ENCODE measurements at regions not wholly inside any gene's neighbourhood (a gene's known extent, or its start where the extent isn't known, plus 50 kb on each side); places are given as distances from the start of the nearest gene placed in this dataset.
"Not testable (repeated sequence)": the region's sequence is repeated elsewhere in the genome, so short reads cannot be mapped to it uniquely, and the experiment has no call there.

DNA sequence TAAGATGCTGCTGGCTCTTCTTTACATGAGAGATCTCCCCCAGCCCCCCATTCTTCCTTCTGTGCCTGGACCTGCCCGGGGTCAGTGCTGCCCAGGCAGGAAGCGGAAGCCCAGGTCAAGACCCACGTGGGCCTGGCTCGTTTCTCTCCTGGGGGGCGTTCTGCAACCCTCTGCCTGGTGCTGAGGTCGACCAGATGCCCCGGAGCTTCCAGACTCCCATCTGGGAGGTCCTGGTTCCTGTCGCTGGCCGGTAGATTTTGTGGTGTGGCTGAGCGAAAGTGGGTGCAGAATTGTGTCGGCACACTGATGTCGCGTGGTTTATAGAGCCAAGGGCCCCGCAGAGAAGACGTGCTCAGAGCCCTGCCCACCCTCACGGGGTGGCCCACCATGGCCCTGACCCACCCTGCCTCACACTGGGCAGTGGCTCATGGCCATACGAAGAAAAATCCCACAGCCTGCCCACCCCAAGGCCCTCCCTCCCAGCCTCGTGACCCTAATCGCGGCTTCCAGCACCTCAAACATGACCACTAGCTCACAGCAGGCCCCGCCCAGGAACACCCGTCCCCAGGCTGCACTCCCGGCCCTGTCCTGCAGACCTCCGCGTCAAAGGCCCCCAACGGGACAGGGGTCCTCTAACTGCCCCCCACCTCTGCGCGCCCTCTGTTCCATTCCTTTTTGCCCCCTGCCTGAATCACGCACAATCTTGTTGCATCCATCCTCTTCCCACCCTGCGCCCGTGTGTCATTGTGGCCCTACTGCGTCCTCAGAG lies 443.2 kb upstream of the ZNF722 start:
- DNase-seq (ENCODE audit: low read depth in 1 of 2, low spot score in 1 of 2); in situ Hi-C loops (cut with HindIII; ENCODE audit: low pct_unique_long_range_greater_than_20kb, low sequenced_read_pairs): not testable (repeated sequence)

GRCh38 chr7:63556223-63556622 lies 442.4 kb upstream of the ZNF722 start:
- DNase-seq (ENCODE audit: low read depth in 1 of 2, low spot score in 1 of 2); in situ Hi-C loops (cut with HindIII; ENCODE audit: low pct_unique_long_range_greater_than_20kb, low sequenced_read_pairs): not testable (repeated sequence)

DNA sequence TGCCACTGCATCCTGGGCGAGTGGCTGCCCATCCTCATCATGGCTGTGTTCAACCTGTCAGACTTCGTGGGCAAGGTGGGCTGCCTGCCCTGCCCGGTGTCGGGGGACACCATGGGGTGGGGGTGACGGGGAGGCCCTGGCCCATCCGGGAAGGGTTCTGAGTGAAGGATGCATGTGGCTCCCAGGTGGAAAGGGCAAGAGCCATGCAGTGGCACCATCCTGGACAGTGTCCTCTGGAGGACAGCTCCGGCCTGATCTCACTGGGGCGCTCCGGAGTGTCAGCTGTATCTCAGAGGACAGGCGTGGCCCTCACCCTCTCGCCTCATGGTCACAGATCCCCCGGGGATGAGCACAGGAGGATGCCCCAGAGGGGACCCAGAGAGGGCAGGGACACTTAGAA lies 439.6 kb upstream of the ZNF722 start:
- in situ Hi-C loops (cut with HindIII; ENCODE audit: low pct_unique_long_range_greater_than_20kb, low sequenced_read_pairs); DNase-seq (ENCODE audit: low read depth in 1 of 2, low spot score in 1 of 2): not testable (repeated sequence)

DNA sequence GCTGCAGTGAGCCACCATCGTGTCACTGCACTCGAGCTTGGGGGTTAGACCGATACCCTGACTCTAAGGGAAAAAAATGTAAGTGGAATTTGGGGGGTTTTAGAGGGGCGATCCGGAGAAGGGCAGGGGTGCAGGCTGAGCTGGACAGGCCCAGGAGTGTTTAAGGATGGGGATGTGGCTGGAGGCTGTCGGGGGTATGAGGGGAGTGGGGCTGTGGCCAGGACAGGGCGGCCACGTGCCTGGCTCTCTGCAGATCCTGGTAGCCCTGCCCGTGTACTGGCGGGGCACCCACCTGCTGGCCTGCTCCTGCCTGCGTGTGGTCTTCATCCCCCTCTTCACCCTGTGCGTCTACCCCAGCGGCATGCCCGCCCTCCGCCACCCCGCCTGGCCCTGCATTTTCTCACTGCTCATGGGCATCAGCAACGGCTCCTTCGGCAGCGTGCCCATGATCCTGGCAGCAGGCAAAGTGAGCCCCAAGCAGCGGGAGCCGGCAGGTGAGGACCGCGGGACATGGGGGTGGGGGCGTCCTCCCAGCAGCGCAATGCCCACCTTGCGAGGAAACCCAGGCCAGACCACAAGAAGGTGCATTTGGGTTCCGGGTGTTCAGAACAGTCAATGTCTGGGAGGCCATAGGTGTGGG lies 438.7 kb upstream of the ZNF722 start:
- peak in 1 of 2 experiments; percentile 2 for DNase-seq (ENCODE audit: low read depth in 1 of 2, low spot score in 1 of 2)
- in situ Hi-C loops (cut with HindIII; ENCODE audit: low pct_unique_long_range_greater_than_20kb, low sequenced_read_pairs): not testable (repeated sequence)

DNA sequence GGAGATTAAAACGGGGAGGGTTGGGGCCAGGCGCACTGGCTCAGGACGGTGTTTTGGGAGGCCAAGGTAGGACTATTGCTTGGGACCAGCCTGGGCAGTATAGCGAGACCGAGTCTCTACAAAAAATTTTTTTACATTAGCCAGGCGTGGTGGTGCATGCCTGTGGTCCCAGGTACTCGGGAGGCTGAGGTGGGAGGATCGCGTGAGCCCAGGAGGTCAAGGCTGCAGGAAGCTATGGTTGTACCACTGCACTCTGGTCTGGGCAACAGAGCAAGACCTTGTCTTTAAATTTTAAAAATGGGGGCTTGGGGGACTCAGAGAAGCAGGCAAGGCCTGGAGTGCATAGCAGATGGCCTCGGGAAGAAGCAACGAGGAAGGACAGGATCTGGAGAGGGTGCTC lies 436.7 kb upstream of the ZNF722 start:
- DNase-seq (ENCODE audit: low read depth in 1 of 2, low spot score in 1 of 2); in situ Hi-C loops (cut with HindIII; ENCODE audit: low pct_unique_long_range_greater_than_20kb, low sequenced_read_pairs): not testable (repeated sequence)

DNA sequence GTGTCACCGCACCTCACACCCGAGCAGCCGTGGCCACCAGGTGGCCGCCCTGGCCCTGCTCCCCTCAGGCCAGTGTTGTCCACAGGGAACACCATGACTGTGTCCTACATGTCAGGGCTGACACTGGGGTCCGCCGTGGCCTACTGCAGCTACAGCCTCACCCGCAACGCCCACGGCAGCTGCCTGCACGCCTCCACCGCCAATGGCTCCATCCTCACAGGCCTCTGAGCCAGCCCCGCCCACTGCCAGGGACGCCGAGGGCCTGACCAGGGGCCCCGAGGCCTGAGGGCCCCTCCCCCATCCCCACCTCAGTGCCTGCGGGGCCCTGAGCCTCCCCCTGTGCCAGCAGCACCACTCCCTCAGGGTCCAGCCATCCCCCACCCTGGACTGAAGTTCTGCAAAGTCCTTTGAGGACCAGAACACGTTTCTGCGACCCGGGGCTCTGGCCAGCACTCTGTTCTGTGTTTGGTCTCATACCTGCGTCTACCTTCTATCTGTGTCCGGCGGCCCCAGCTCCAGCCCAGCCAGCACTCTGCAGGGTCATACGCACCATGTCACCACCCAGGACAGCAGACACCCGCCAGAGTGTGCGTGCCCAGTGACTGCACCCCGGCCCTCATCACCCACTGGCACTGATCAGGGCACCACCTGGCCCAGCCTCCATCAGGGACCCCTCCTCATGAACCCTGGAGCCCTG lies 436.1 kb upstream of the ZNF722 start:
- DNase-seq (ENCODE audit: low read depth in 1 of 2, low spot score in 1 of 2); in situ Hi-C loops (cut with HindIII; ENCODE audit: low pct_unique_long_range_greater_than_20kb, low sequenced_read_pairs): not testable (repeated sequence)

DNA sequence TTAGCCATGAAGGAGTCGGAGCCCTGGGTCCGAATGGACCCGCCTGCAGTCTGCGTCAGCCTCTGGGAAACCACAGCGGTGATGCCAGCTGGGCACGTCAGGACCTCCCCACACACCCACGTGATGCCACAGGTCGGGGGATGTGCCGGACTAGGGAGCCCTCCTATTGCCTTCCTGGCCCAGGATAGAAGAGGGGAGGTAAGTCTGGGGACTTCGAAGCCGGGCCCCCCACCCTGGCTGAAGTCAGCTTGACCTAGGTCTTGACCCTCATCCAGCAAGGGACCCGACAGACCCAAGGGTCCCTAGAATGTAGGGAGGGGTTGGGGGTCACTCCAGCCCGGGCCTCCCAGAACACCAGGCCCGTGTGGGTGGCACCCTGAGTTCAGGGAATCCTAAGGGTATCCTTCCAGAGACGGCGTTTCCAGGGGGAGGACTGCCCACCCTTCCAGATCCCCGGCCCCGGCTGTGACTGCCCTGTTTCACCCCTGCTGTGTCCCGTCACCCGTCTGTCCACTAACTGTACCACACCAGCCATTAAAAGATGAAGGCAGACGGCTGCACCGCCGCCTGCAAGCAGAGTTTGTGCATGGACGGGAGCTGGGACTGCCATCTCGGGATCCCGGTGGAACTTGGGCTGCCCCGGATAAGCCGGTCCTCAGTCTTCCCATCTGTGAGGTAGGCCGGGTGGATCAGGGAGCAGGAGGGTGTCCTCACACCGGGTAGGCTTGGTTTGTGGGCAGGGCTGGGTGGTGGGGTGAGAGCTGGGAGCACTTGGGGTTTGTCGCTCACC lies 435.3 kb upstream of the ZNF722 start:
- DNase-seq (ENCODE audit: low read depth in 1 of 2, low spot score in 1 of 2); in situ Hi-C loops (cut with HindIII; ENCODE audit: low pct_unique_long_range_greater_than_20kb, low sequenced_read_pairs): not testable (repeated sequence)

- in situ Hi-C loops (cut with HindIII; ENCODE audit: low pct_unique_long_range_greater_than_20kb, low sequenced_read_pairs); DNase-seq (ENCODE audit: low read depth in 1 of 2, low spot score in 1 of 2): not testable (repeated sequence)
Measured at GRCh38 chr7:63564882-63565281, 433.8 kb upstream of the ZNF722 start.

DNA sequence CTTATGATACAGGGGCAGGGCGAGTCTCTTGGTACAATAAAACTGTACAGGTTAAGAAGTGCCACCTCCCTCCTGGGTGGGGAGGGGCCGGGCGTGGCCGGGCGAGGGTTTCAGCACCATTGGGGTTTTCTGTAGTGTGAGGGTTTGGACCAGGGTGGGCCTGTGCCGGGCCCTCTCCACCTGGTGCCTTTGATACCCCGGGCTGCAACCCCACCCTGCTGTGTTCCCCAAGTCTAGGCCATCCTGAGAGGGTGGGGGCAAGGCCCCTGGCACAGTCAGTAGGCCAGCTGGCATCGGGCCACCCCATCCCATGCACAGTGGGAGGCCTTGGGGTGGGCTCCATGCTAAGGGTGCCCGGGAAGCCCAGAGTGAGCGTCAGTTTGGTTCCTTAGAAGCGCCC lies 431.8 kb upstream of the ZNF722 start:
- DNase-seq (ENCODE audit: low read depth in 1 of 2, low spot score in 1 of 2); in situ Hi-C loops (cut with HindIII; ENCODE audit: low pct_unique_long_range_greater_than_20kb, low sequenced_read_pairs): not testable (repeated sequence)

DNA sequence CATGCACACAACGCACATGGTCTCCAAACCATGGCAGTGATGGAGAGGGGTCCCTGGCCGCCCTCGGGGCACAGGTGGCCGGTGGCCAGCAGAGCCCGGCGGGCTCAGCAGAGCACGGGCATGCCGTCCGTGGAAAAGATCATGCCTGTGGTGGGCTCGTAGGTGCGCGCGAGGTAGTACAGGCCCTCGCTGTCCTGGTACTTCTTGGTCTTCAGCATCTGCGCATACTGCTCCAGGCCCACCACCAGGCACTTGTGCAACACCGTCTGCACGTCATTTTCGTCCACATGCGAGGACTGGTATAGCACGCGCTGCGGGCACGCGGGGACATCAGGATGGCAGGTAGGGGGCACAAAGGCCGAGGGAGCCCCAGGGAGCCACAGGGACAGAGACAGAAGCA lies 431.0 kb upstream of the ZNF722 start:
- in situ Hi-C loops (cut with HindIII; ENCODE audit: low pct_unique_long_range_greater_than_20kb, low sequenced_read_pairs); DNase-seq (ENCODE audit: low read depth in 1 of 2, low spot score in 1 of 2): not testable (repeated sequence)

DNA sequence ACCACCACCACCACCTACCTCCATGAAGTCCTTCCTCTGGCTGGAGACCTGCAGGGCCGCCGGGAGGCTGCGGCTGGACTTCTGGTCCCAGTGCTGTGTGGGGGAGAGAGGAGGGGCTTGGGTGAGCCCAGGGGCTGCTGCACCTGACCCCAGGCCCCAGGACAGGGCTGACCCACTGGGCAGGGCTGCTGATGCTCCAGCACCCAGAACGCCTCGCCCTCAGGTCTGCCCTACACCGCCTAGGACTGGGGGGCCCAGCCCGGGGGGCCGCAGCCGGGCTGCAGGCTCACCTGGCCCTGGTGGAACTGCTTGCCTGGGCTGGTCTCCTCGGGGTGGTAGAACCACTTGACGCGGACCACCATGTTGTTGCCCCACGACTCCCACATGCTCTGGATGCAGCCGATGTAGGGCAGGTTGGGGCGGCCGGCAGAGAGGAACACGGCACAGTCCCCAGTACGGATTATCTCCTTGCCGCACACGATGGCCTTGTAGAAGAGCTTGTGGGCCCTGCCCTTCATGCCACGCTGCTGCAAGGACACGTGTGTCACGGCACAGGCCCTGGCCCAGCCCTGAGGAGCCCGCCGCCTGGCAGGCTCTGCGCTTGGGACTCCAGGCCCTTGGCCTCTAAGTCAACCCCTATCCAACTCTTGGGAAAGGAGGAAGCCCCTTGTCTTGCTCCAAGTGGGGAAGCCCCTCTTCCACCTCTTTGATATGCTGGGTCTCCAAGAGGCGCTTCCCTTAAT lies 429.9 kb upstream of the ZNF722 start:
- in situ Hi-C loops (cut with HindIII; ENCODE audit: low pct_unique_long_range_greater_than_20kb, low sequenced_read_pairs); DNase-seq (ENCODE audit: low read depth in 1 of 2, low spot score in 1 of 2): not testable (repeated sequence)

DNA sequence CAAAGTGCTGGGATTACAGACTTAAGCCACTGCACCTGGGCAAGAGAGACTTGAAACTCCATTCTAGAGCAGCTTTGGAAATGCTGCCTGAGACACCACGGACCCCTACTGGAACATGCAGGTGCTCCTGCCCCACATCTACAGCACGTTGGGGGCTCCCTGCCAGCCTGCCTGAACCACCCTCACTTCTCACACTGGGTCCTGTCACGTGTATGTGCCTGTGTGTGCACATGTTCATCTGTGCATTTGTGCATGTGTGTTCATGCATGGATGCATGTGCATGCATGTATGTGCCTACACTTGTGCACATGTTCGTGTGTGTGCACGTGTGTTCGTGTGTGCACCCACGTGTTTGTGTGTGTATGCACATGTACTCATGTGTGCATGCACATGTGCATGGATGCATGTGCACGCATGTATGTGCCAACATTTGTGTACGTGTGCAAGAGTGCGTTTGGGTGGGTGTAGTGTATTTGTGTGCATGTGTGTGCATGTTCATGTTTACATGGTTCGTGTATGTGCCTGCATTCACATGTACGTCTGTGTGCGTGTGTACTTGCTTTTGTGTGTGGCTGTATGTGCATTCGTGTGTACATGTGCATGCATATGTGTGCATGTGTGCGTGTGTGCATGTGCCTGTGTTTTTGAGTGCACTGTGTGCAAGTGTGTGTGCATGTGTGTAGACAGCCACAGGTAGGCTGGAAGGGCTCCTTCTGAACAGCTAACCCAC lies 428.1 kb upstream of the ZNF722 start:
- in situ Hi-C loops (cut with HindIII; ENCODE audit: low pct_unique_long_range_greater_than_20kb, low sequenced_read_pairs); DNase-seq (ENCODE audit: low read depth in 1 of 2, low spot score in 1 of 2): not testable (repeated sequence)

GRCh38 chr7:63572196-63572595 lies 426.5 kb upstream of the ZNF722 start:
- in situ Hi-C loops (cut with HindIII; ENCODE audit: low pct_unique_long_range_greater_than_20kb, low sequenced_read_pairs): not testable (repeated sequence)

DNA sequence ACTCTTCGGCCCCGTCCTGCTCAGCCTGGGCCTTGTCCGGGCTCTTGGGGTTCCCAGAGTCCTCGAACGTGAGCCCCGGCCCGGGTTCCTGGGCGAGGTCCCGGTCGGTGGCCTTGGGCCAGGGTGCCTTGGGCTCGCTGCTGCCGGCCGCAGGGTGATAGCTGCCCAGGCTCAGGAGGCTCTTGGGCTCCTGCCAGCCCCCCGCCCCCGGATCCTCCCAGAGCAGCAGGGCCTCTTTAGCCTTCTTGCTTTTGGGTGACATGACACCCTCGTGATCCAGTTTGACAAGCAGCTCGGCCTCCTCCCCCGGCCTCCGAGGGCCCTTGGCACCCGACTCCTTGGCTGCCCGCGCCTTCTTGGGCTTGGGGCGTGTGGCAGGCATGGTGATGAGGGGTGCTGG lies 425.7 kb upstream of the ZNF722 start:
- peak; percentile 4 to 12 for DNase-seq (ENCODE audit: low read depth in 1 of 2, low spot score in 1 of 2)
- in situ Hi-C loops (cut with HindIII; ENCODE audit: low pct_unique_long_range_greater_than_20kb, low sequenced_read_pairs): not testable (repeated sequence)

More at GRCh38 chr7:63572196-63572595, 426.5 kb upstream of the ZNF722 start:
- not testable (repeated sequence) for DNase-seq (ENCODE audit: low read depth in 1 of 2, low spot score in 1 of 2)

- DNase-seq (ENCODE audit: low read depth in 1 of 2, low spot score in 1 of 2); in situ Hi-C loops (cut with HindIII; ENCODE audit: low pct_unique_long_range_greater_than_20kb, low sequenced_read_pairs): not testable (repeated sequence)
Measured at GRCh38 chr7:63573412-63573811, 425.2 kb upstream of the ZNF722 start.

GRCh38 chr7:63576421-63576820 lies 422.2 kb upstream of the ZNF722 start:
- DNase-seq (ENCODE audit: low read depth in 1 of 2, low spot score in 1 of 2); in situ Hi-C loops (cut with HindIII; ENCODE audit: low pct_unique_long_range_greater_than_20kb, low sequenced_read_pairs): not testable (repeated sequence)

DNA sequence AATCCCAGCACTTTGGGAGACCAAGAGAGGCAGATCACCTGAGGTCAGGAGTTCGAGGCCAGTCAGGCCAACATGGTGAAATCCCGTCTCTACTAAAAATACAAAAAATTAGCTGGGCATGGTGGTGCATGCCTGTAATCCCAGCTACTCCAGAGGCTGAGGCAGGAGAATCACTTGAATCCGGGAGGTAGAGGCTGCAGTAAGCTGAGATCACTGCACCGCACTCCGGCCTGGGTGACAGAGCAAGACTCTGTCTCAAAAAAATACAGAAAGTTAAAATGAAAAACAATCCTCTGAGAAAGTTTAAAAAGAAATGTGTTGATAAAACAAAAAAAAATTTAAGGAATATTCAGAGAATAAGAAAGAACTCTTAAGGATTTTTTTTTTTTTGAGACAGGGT lies 421.6 kb upstream of the ZNF722 start:
- DNase-seq (ENCODE audit: low read depth in 1 of 2, low spot score in 1 of 2); in situ Hi-C loops (cut with HindIII; ENCODE audit: low pct_unique_long_range_greater_than_20kb, low sequenced_read_pairs): not testable (repeated sequence)

All from T47D (cell line).